IPS-18c (cell line): ENCODE measurements at regions not wholly inside any gene's neighbourhood (a gene's known extent, or its start where the extent isn't known, plus 50 kb on each side); places are given as distances from the start of the nearest gene placed in this dataset.
"Not testable (repeated sequence)": the region's sequence is repeated elsewhere in the genome, so short reads cannot be mapped to it uniquely, and the experiment has no call there.

Source experiments
- H3K4me3 ChIP-seq: 2 replicates; pipeline ENCODE4 v1.7.0; 2013; ENCODE audit warnings: low read depth, mild to moderate bottlenecking, low read length, moderate library complexity; ENCODE audit not compliant: insufficient read depth
- H3K9me3 ChIP-seq: one replicate; pipeline ENCODE4 v1.6.1; 2013; ENCODE audit warnings: mild to moderate bottlenecking, low read length, moderate library complexity; ENCODE audit not compliant: control insufficient read depth, insufficient read depth

GRCh38 chr17:21756856-21757619 lies 64.7 kb downstream of the KCNJ18 start:
- H3K4me3 ChIP-seq, result no peak overlapping the region

GRCh38 chr17:21759636-21760035 lies 67.3 kb downstream of the KCNJ18 start:
- not testable (repeated sequence) for H3K9me3 ChIP-seq

More at GRCh38 chr17:21756856-21757619, 64.7 kb downstream of the KCNJ18 start:
- no peaks in the 10 kb centered on the region for H3K9me3 ChIP-seq

GRCh38 chr17:21763738-21764340 lies 71.5 kb downstream of the KCNJ18 start:
- H3K9me3 ChIP-seq, H3K4me3 ChIP-seq: not testable (repeated sequence)

More at GRCh38 chr17:21759636-21760035, 67.3 kb downstream of the KCNJ18 start:
- not testable (repeated sequence) for H3K4me3 ChIP-seq

- not testable (repeated sequence) for H3K4me3 ChIP-seq, H3K9me3 ChIP-seq
These were observed 73.4 kb downstream of the KCNJ18 start for GRCh38 chr17:21765651-21766290.

GRCh38 chr17:21766565-21766964 lies 74.2 kb downstream of the KCNJ18 start:
- H3K9me3 ChIP-seq, H3K4me3 ChIP-seq: not testable (repeated sequence)

- not testable (repeated sequence) for H3K9me3 ChIP-seq, H3K4me3 ChIP-seq
These were observed 75.1 kb downstream of the KCNJ18 start for GRCh38 chr17:21767162-21768156.

- H3K4me3 ChIP-seq, H3K9me3 ChIP-seq: not testable (repeated sequence)
These were observed 75.9 kb downstream of the KCNJ18 start for GRCh38 chr17:21768244-21768643.

GRCh38 chr17:21768729-21769462 lies 76.6 kb downstream of the KCNJ18 start:
- H3K9me3 ChIP-seq, H3K4me3 ChIP-seq: not testable (repeated sequence)

GRCh38 chr17:21769781-21770180 lies 77.5 kb downstream of the KCNJ18 start:
- not testable (repeated sequence) for H3K9me3 ChIP-seq, H3K4me3 ChIP-seq

GRCh38 chr17:21770466-21771446 lies 78.4 kb downstream of the KCNJ18 start:
- H3K4me3 ChIP-seq, result peak overlapping the region; percentile 24
- H3K9me3 ChIP-seq, result not testable (repeated sequence)

GRCh38 chr17:21772321-21772720 lies 80.0 kb downstream of the KCNJ18 start:
- Histone ChIP-seq H3K4me3 (no peak overlapping the region), H3K9me3 (peaks cover 3% of the 10 kb centered on the region)

GRCh38 chr17:21772991-21773713 lies 80.8 kb downstream of the KCNJ18 start:
- not testable (repeated sequence) for H3K9me3 ChIP-seq, H3K4me3 ChIP-seq

GRCh38 chr17:21774263-21774662 lies 81.9 kb downstream of the KCNJ18 start:
- no peak overlapping the region for H3K4me3 ChIP-seq
- H3K9me3 ChIP-seq, result no peaks in the 10 kb centered on the region

- not testable (repeated sequence) for H3K9me3 ChIP-seq, H3K4me3 ChIP-seq
These were observed 83.2 kb downstream of the KCNJ18 start for GRCh38 chr17:21775566-21775965.

- H3K4me3 ChIP-seq, H3K9me3 ChIP-seq: not testable (repeated sequence)
These were observed 84.6 kb downstream of the KCNJ18 start for GRCh38 chr17:21776921-21777320.
